ENCODE measurements at regions not wholly inside any gene's neighbourhood (a gene's known extent, or its start where the extent isn't known, plus 50 kb on each side); places are given as distances from the start of the nearest gene placed in this dataset.
"Not testable (repeated sequence)": the region's sequence is repeated elsewhere in the genome, so short reads cannot be mapped to it uniquely, and the experiment has no call there.

DNA sequence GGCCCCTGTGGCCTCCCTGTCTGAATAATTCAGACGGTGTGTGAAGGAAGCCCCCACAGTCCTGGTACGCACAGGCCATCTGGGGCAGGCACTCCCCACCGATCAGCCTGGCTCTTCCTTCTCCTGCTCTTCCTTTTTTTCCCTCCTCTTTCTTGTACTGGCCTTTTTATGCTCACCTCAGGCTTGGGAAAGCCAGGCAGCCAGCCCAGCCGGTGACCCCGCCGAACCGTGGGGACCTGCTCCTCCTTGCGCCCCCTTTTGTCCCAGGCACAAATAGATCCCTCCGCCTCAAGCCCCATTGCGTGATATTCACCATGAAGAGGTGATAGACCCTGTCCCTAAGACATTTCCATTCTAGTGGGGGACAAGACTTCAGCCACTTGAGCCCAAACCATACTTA lies 80.2 kb upstream of the BRD7 start:
- no peak for DNase-seq

- DNase-seq = no peak
Measured at GRCh38 chr16:50448522-50448921, 79.7 kb upstream of the BRD7 start.

DNA sequence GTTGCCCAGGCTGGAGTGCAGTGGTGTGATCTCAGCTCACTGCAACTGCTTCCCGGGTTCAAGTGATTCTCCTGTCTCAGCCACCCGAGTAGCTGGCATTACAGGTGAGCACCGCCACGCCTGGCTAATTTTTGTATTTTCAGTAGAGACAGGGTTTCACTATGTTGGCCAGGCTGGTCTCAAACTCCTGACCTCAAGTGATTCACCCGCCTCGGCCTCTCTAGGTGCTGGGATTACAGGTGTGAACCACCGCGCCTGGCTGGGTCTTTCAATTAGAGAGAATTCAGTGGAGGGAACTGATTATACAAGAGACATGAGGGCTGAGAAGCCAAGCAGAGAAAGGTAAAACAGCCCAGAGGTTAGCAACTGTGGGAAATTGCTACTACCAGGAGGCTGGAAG lies 78.6 kb upstream of the BRD7 start:
- not testable (repeated sequence) for DNase-seq

- DNase-seq = no peak
Measured at GRCh38 chr16:50446861-50447260, 78.1 kb upstream of the BRD7 start.

- DNase-seq = no peak
Measured at GRCh38 chr16:50445621-50446555, 77.1 kb upstream of the BRD7 start.

DNA sequence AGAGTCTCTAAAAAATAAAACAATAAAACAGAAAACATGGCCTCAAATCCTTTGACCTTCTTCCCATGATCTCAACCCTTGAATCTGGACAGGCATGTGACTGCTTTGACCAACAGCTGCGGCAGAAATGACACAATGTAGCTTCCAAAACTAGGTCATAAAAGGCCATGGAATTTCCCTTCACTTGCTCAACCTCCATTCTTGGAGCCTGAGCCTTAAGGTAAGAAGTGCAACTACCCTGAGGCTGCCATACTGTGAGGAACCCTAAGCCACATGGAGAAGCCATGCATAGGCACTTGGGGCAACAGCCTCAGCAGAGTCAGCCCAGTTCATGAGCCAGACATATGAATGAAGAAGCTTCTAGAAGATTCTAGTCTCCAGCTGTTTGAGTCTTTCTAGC lies 75.7 kb upstream of the BRD7 start:
- no peak for DNase-seq

GRCh38 chr16:50442221-50442620 lies 73.4 kb upstream of the BRD7 start:
- no peak for DNase-seq

DNA sequence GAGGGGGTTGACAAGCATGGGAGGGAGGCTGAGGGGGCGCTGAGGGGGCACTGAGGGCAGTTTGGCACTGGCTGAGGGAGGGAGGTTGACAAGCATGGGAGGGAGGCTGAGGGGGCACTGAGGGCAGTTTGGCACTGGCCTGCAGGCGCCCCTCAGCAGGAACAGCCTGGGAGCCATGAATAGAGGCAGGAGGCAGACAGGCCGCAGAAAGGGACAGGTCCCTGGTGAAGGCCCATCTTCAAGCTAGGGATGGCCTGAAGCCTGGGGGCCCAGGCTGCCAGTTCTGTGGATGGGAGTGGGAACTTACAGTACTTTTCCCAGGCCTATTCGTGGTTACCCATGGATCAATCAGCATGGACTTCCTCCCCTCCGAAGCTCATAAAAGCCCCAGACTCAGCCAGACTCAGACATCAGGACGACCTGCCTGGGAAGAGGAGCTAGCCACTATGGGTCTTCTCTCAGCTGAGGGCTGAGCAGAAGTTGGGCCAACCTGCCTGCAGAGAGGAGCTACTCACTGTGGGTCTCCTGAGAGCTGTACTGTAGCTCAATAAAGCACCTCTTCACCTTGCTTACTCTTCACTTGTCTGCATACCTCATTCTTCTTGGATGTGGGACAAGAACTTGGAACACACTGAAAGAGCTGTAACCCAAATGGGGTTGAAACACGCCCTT lies 72.8 kb upstream of the BRD7 start:
- no peak for DNase-seq

DNA sequence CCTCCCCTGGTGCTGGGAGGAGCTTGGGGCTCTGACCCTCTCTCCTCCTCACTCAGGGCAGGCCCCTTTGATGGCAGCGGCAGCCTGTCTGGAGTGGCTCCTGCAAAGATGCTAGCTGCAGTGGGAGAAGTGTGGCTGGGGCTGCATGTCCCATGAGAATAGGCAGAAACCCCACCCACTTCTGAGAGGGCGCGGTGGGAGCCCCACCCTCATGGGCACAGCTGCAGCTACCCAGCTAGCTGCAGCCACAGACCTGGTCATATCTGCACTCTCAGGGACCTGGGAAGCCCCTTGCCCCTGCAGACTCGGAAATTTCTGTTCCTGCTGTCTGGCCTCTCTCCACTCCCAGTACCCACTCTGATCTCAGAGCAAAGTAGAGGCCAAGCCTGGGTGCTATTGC lies 72.2 kb upstream of the BRD7 start:
- no peak for DNase-seq

DNA sequence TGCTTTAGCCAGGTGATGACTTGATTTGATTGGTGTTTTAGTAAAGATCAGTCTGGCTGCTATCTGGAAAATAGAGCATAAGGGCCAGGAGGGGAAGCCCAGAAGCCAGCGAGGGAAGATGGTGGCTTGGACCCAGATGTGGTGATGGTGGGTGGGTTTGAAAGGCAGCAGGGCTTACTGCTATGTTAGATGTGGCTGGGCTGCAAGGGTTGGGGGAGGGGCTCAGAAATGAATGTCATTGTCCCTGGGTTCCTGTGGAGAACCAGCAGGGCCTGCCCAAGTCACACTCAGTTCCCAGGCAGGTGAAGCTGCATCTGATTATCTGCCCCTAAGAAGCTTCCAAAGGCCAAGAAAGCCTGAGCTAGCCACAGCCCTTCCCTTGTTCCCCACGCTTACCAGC lies 71.7 kb upstream of the BRD7 start:
- DNase-seq = no peak

GRCh38 chr16:50437769-50438437 lies 69.1 kb upstream of the BRD7 start:
- no peak for DNase-seq

- DNase-seq = no peak
Measured at GRCh38 chr16:50436271-50436670, 67.5 kb upstream of the BRD7 start.

GRCh38 chr16:50434872-50435478 lies 66.2 kb upstream of the BRD7 start:
- DNase-seq = no peak

DNA sequence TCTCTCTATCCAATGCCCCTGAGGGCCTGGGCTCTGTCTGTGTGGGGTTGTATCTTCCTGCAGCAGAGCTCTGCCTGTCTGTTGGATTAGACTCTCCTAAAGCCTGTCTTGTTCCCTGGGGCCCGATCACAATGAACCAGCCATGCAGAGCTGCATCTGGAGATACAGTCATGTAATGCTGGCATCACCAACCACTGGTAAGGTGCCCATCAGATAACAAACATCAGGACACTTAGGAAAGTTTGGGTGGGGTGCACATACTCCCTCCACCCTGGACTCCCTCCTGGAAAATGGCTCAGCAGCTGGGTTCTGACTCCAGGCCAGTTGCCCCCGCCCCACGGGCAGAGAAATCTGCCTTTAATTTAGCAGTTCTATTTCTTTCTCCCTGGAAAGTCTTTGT lies 61.3 kb upstream of the BRD7 start:
- DNase-seq = no peak

GRCh38 chr16:50428742-50429141 lies 60.0 kb upstream of the BRD7 start:
- DNase-seq = no peak

- no peak for DNase-seq
Measured at GRCh38 chr16:50428116-50428515, 59.3 kb upstream of the BRD7 start.

GRCh38 chr16:50427107-50427506 lies 58.3 kb upstream of the BRD7 start:
- no peak for DNase-seq

GRCh38 chr16:50425648-50426047 lies 56.9 kb upstream of the BRD7 start:
- DNase-seq = no peak

DNA sequence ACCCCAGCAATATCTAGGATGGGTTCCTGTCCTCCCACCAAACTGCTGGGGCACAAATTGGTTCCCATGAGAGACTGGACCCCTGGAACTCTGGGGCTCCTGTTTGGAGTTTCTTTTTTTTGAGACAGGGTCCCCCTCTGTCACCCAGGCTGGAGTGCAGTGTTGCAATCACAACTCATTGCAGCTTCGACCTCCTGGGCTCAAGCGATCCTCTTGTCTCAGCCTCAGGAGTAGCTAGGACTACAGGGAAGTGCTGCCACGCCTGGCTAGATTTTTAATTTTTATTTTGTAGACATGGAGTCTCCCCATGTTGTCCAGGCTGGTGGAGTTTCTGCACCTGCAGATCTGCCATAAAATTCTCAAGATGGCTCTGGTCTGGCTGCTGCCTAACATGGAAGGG lies 56.3 kb upstream of the BRD7 start:
- DNase-seq = no peak

DNA sequence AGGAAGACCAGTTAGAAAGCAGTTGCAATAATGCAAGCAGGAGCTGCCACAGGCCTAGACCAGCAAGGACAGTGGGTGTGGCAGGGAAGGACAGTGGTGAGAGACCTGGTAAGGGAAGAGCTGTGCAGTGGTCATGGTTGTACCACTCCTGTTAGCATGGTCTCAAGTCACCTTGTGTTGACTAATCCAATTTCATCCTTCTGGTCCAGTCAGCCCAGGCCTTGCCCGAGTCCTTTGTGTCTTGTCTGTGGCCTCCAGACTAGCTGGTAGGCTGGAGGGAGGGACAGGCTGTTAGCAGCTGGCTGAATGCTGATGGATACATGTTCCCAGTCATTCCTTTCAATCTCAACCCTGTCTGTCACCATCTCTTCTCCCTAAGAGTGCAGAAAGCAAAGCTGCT lies 54.1 kb upstream of the BRD7 start:
- DNase-seq = no peak

GRCh38 chr16:50419116-50419515 lies 50.3 kb upstream of the BRD7 start:
- no peak for DNase-seq

All from NCI-H446 (cell line).